ENCODE measurements at regions not wholly inside any gene's neighbourhood (a gene's known extent, or its start where the extent isn't known, plus 50 kb on each side); places are given as distances from the start of the nearest gene placed in this dataset.

- TF ChIP-seq EP300 (IDR thresholded peaks at IDR 0.05) = no peak
- TF ChIP-seq CTCF (IDR thresholded peaks at IDR 0.05) = no peak
- no peak for TF ChIP-seq POLR2AphosphoS5 (IDR thresholded peaks at IDR 0.05)
- TF ChIP-seq POLR2A (IDR thresholded peaks at IDR 0.05; ENCODE audit: low read depth) = no peak
Measured at GRCh38 chrX:10926891-10927290, 184.2 kb upstream of the HCCS start.
